ENCODE measurements at regions not wholly inside any gene's neighbourhood (a gene's known extent, or its start where the extent isn't known, plus 50 kb on each side); places are given as distances from the start of the nearest gene placed in this dataset.

DNA sequence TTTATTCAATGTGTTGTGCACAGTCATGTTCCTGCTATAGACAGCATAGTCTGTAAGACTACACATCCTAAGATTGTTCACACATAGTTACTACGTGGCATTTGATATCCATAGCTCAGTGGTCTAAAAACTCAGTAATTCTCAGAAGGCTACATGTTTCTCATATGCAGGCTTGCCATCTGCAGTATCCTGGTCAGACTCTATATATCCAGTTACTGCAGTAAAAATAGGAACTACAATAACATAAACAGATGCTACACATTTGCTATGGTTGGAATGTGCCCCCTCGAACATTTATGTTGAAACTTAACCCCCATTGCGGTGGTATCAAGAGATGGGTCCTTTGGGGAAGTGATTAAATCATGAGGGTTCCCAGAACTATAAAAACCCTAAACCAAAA lies 1377.8 kb upstream of the LRRTM3 start:
- no peak overlapping the region for H2AFZ ChIP-seq (ENCODE audit: low read length)
- no peaks in the 10 kb centered on the region for H3F3A ChIP-seq (ENCODE audit: insufficient read depth, low read length)

DNA sequence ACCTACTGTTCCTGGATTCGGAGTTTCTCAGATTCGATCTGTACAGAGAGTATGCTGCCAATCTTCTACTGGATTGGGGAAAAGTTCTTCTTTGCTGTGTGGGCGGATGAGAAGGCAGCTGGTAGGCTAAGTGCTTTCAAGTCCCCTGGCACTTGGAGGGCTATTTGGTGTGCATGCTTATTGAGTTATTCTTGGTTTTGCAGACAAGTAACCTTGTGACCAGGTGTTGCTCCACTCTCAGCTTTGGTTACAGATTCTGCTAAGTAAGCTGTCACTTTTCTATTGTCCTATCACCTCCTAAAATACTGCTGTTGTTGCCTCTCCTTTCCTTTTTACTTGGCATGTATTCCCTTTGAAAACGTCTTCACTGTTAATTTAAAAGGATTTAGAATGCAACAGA lies 1375.1 kb upstream of the LRRTM3 start:
- Histone ChIP-seq H3K27me3 (ENCODE audit: insufficient read depth, low read length) (no peaks in the 10 kb centered on the region), H4K20me1 (ENCODE audit: insufficient read depth, low read length) (no peaks in the 10 kb centered on the region), H2AFZ (ENCODE audit: low read length) (no peak overlapping the region), H3K4me3 (ENCODE audit: low read depth, low read length, poor library complexity, severe bottlenecking) (no peak overlapping the region), H3K4me2 (ENCODE audit: low read length) (no peak overlapping the region), H3K9ac (ENCODE audit: low read length) (no peak overlapping the region), H3K79me2 (ENCODE audit: insufficient read depth, low read length) (no peaks in the 10 kb centered on the region), H3F3A (ENCODE audit: insufficient read depth, low read length) (no peaks in the 10 kb centered on the region), H3K9me3 (ENCODE audit: low read length) (no peaks in the 10 kb centered on the region), H3K4me1 (ENCODE audit: insufficient read depth, low read length, severe bottlenecking) (no peaks in the 10 kb centered on the region), H3K9me2 (ENCODE audit: low read depth, low read length) (no peaks in the 10 kb centered on the region), H3K27ac (ENCODE audit: low read depth, low read length, poor library complexity, severe bottlenecking) (no peak overlapping the region), H3K36me3 (ENCODE audit: insufficient read depth, low read length) (no peaks in the 10 kb centered on the region)
- TF ChIP-seq EZH2 (IDR thresholded peaks at IDR 0.05; ENCODE audit: borderline replicate concordance, low read length), result no peak
- TF ChIP-seq, protein P1, sequence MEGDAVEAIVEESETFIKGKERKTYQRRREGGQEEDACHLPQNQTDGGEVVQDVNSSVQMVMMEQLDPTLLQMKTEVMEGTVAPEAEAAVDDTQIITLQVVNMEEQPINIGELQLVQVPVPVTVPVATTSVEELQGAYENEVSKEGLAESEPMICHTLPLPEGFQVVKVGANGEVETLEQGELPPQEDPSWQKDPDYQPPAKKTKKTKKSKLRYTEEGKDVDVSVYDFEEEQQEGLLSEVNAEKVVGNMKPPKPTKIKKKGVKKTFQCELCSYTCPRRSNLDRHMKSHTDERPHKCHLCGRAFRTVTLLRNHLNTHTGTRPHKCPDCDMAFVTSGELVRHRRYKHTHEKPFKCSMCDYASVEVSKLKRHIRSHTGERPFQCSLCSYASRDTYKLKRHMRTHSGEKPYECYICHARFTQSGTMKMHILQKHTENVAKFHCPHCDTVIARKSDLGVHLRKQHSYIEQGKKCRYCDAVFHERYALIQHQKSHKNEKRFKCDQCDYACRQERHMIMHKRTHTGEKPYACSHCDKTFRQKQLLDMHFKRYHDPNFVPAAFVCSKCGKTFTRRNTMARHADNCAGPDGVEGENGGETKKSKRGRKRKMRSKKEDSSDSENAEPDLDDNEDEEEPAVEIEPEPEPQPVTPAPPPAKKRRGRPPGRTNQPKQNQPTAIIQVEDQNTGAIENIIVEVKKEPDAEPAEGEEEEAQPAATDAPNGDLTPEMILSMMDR (IDR thresholded peaks at IDR 0.05; ENCODE audit: low read length), result no peak

More for the DNA sequence above, 1377.8 kb upstream of the LRRTM3 start:
- no peaks in the 10 kb centered on the region for H3K4me1 ChIP-seq (ENCODE audit: insufficient read depth, low read length, severe bottlenecking)
- H3K4me3 ChIP-seq (ENCODE audit: low read depth, low read length, poor library complexity, severe bottlenecking), result no peak overlapping the region
- H3K27me3 ChIP-seq (ENCODE audit: insufficient read depth, low read length), result no peaks in the 10 kb centered on the region
- TF ChIP-seq EZH2 (IDR thresholded peaks at IDR 0.05; ENCODE audit: borderline replicate concordance, low read length), result no peak
- TF ChIP-seq, protein P1 (IDR thresholded peaks at IDR 0.05; ENCODE audit: low read length), result no peak
- no peak overlapping the region for H3K9ac ChIP-seq (ENCODE audit: low read length)
- no peaks in the 10 kb centered on the region for H3K9me3 ChIP-seq (ENCODE audit: low read length)
- H3K27ac ChIP-seq (ENCODE audit: low read depth, low read length, poor library complexity, severe bottlenecking), result no peak overlapping the region
- no peak overlapping the region for H3K4me2 ChIP-seq (ENCODE audit: low read length)
- H3K9me2 ChIP-seq (ENCODE audit: low read depth, low read length), result no peaks in the 10 kb centered on the region
- no peaks in the 10 kb centered on the region for H3K79me2 ChIP-seq (ENCODE audit: insufficient read depth, low read length)
- H4K20me1 ChIP-seq (ENCODE audit: insufficient read depth, low read length), result no peaks in the 10 kb centered on the region
- no peaks in the 10 kb centered on the region for H3K36me3 ChIP-seq (ENCODE audit: insufficient read depth, low read length)

DNA sequence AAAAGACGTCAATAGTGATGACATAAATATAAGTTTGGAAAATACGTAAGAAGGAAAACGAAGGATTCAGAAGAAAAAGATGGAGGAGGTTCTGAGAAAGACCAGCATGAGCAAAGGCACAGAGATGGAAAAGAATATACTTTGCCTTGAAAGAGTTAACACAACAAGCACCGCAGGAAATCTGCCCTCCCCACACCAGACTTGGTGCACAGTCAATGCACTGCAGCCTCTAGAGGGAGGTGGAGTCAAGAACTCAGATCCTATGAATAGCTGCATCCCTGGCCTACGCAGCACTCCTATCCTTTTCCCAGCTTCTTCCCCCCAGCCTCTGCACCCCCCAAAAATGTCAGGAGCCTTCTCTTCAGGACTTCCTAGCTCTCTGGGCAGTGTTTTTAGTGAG lies 1370.6 kb upstream of the LRRTM3 start:
- Histone ChIP-seq H3K27ac (ENCODE audit: low read depth, low read length, poor library complexity, severe bottlenecking) (no peak overlapping the region), H3K9me3 (ENCODE audit: low read length) (no peaks in the 10 kb centered on the region), H3K27me3 (ENCODE audit: insufficient read depth, low read length) (no peaks in the 10 kb centered on the region), H3K4me2 (ENCODE audit: low read length) (no peak overlapping the region), H3K36me3 (ENCODE audit: insufficient read depth, low read length) (no peaks in the 10 kb centered on the region), H4K20me1 (ENCODE audit: insufficient read depth, low read length) (no peaks in the 10 kb centered on the region), H3K9me2 (ENCODE audit: low read depth, low read length) (no peaks in the 10 kb centered on the region), H3K79me2 (ENCODE audit: insufficient read depth, low read length) (no peaks in the 10 kb centered on the region), H3K4me1 (ENCODE audit: insufficient read depth, low read length, severe bottlenecking) (no peaks in the 10 kb centered on the region), H3K9ac (ENCODE audit: low read length) (no peak overlapping the region), H3F3A (ENCODE audit: insufficient read depth, low read length) (no peaks in the 10 kb centered on the region), H2AFZ (ENCODE audit: low read length) (no peak overlapping the region), H3K4me3 (ENCODE audit: low read depth, low read length, poor library complexity, severe bottlenecking) (no peak overlapping the region)
- no peak for TF ChIP-seq EZH2 (IDR thresholded peaks at IDR 0.05; ENCODE audit: borderline replicate concordance, low read length)
- TF ChIP-seq, protein P1 (IDR thresholded peaks at IDR 0.05; ENCODE audit: low read length), result no peak
